ENCODE measurements at regions not wholly inside any gene's neighbourhood (a gene's known extent, or its start where the extent isn't known, plus 50 kb on each side); places are given as distances from the start of the nearest gene placed in this dataset.
"Not testable (repeated sequence)": the region's sequence is repeated elsewhere in the genome, so short reads cannot be mapped to it uniquely, and the experiment has no call there.

- DNase-seq: no peak
- no peaks in the 10 kb centered on the region; the same call in 1 of the 2 replicates for H3K9me3 ChIP-seq (ENCODE audit: insufficient read depth, low read depth)
Observed at GRCh38 chr6:134764741-134765140, 185.2 kb downstream of the ALDH8A1 start.

GRCh38 chr6:134763575-134763974 is 186.3 kb downstream of the ALDH8A1 start:
- H3K27me3 ChIP-seq (ENCODE audit: insufficient read depth, low read depth); H3K36me3 ChIP-seq (ENCODE audit: low read depth); H3K4me3 ChIP-seq; H2AFZ ChIP-seq; BruUV-seq (replicated peaks); POLR2A ChIA-PET (ENCODE audit: unreplicated experiment); H3K27ac ChIP-seq; intact Hi-C loops (cut with micrococcal nuclease; ENCODE audit: unreplicated experiment); H4K20me1 ChIP-seq (ENCODE audit: insufficient read depth); DNase-seq; H3K9me2 ChIP-seq (ENCODE audit: insufficient read depth); H3K79me2 ChIP-seq (ENCODE audit: low read depth); CTCF ChIA-PET; H3K4me2 ChIP-seq; H3K9me3 ChIP-seq (ENCODE audit: insufficient read depth, low read depth): not testable (repeated sequence)
- peaks cover 13% of the 10 kb centered on the region for H3F3A ChIP-seq (ENCODE audit: insufficient read depth, low read depth)
- H3K4me1 ChIP-seq (replicated peaks; ENCODE audit: insufficient read depth): peaks cover 14% of the 10 kb centered on the region

More at GRCh38 chr6:134764741-134765140, 185.2 kb downstream of the ALDH8A1 start:
- no peak overlapping the region for H3K4me2 ChIP-seq
- no peaks in the 10 kb centered on the region for H3K79me2 ChIP-seq (ENCODE audit: low read depth)
- H4K20me1 ChIP-seq (ENCODE audit: insufficient read depth): no peaks in the 10 kb centered on the region
- BruUV-seq (replicated peaks): no TSS peak
- no peak overlapping the region for H3K27ac ChIP-seq
- TF ChIP-seq EZH2 (IDR thresholded peaks at IDR 0.05; ENCODE audit: low read depth) (no peak), CTCF (conservative IDR thresholded peaks at IDR 0.05) (no peak)
- intact Hi-C loops (cut with micrococcal nuclease; ENCODE audit: unreplicated experiment): no loop called here
- no peak overlapping the region for H3K4me3 ChIP-seq
- peaks cover 2% of the 10 kb centered on the region; the same call in 1 of the 2 replicates for H3F3A ChIP-seq (ENCODE audit: insufficient read depth, low read depth)
- H3K4me1 ChIP-seq (replicated peaks; ENCODE audit: insufficient read depth): peaks cover 2% of the 10 kb centered on the region
- H3K27me3 ChIP-seq (ENCODE audit: insufficient read depth, low read depth): no peaks in the 10 kb centered on the region
- no peaks in the 10 kb centered on the region for H3K36me3 ChIP-seq (ENCODE audit: low read depth)
- no peak overlapping the region for H2AFZ ChIP-seq
- ChIA-PET POLR2A (ENCODE audit: unreplicated experiment) (interaction anchor here (0.7 kb wide), 2 partner anchors 84 to 226 kb away, joined by 4 to 6 read pairs; no protein-coding TSS in a partner anchor), CTCF (no interaction called here)
- no peaks in the 10 kb centered on the region; the same call in 1 of the 2 replicates for H3K9me2 ChIP-seq (ENCODE audit: insufficient read depth)

- Histone ChIP-seq H3K4me3 (peak overlapping the region; percentile 15; the same call in 1 of the 2 replicates), H3K4me1 (replicated peaks; ENCODE audit: insufficient read depth) (peaks cover 37% of the 10 kb centered on the region), H3K4me2 (peak overlapping the region; percentile 74), H3K27ac (peak overlapping the region; percentile 77), H3K27me3 (ENCODE audit: insufficient read depth, low read depth) (no peaks in the 10 kb centered on the region), H3K36me3 (ENCODE audit: low read depth) (no peaks in the 10 kb centered on the region), H3K79me2 (ENCODE audit: low read depth) (no peaks in the 10 kb centered on the region), H3K9me3 (ENCODE audit: insufficient read depth, low read depth) (peaks cover 12% of the 10 kb centered on the region; the same call in 1 of the 2 replicates), H3F3A (ENCODE audit: insufficient read depth, low read depth) (peaks cover 33% of the 10 kb centered on the region), H2AFZ (no peak overlapping the region), H4K20me1 (ENCODE audit: insufficient read depth) (no peaks in the 10 kb centered on the region), H3K9me2 (ENCODE audit: insufficient read depth) (no peaks in the 10 kb centered on the region)
- intact Hi-C loops (cut with micrococcal nuclease; ENCODE audit: unreplicated experiment): loop anchor here (1.0 to 5.0 kb wide), 2 partner anchors 64 to 584 kb away; no protein-coding TSS in a partner anchor
- DNase-seq: no peak
- POLR2A ChIA-PET (ENCODE audit: unreplicated experiment): interaction anchor here (0.6 kb wide), 1 partner anchor 282 kb away, joined by 3 read pairs; no protein-coding TSS in a partner anchor
- TF ChIP-seq EZH2 (IDR thresholded peaks at IDR 0.05; ENCODE audit: low read depth) (no peak), CTCF (conservative IDR thresholded peaks at IDR 0.05) (no peak)
- BruUV-seq (replicated peaks): no TSS peak
- CTCF ChIA-PET: interaction anchor here (0.5 kb wide), 1 partner anchor 611 kb away, joined by 4 read pairs; no protein-coding TSS in a partner anchor
Observed at GRCh38 chr6:134758621-134759020, 191.3 kb downstream of the ALDH8A1 start.
